Lower leg skin (tissue), 3 donors: ENCODE measurements at regions not wholly inside any gene's neighbourhood (a gene's known extent, or its start where the extent isn't known, plus 50 kb on each side); places are given as distances from the start of the nearest gene placed in this dataset.

ENCODE experiments used
- CTCF ChIP-seq, 3 donors: fragments of 450-650 bp; IDR thresholded peaks; one replicate each; pipeline ENCODE4 v1.5.1; 2016; ENCODE audit warnings: antibody characterized with exemption in 3 of 3, mild to moderate bottlenecking in 3 of 3, moderate library complexity in 2 of 3
- POLR2A ChIP-seq, 2 donors: fragments of 450-650 bp; IDR thresholded peaks; one replicate each; pipeline ENCODE4 v1.6.1; 2016 to 2017; ENCODE audit warnings: antibody characterized with exemption in 2 of 2, mild to moderate bottlenecking in 1 of 2, moderate library complexity in 1 of 2

- no peak for TF ChIP-seq CTCF (IDR thresholded peaks at IDR 0.05)
- TF ChIP-seq POLR2A (IDR thresholded peaks at IDR 0.05) = no peak
Measured at GRCh38 chr7:33816106-33816505, 89.2 kb upstream of the BMPER start.
